Anterior cingulate cortex (tissue), 58 donors: ENCODE measurements at regions not wholly inside any gene's neighbourhood (a gene's known extent, or its start where the extent isn't known, plus 50 kb on each side); places are given as distances from the start of the nearest gene placed in this dataset.
"Not testable (repeated sequence)": the region's sequence is repeated elsewhere in the genome, so short reads cannot be mapped to it uniquely, and the experiment has no call there.

Experiments
- DNase-seq, 58 donors: peaks; one replicate each; lab custom pipeline; 2025; lab: John Stamatoyannopoulos, UW

- DNase-seq = no peak
Observed at GRCh38 chr15:70382009-70382749, 284.5 kb upstream of the TLE3 start.

DNA sequence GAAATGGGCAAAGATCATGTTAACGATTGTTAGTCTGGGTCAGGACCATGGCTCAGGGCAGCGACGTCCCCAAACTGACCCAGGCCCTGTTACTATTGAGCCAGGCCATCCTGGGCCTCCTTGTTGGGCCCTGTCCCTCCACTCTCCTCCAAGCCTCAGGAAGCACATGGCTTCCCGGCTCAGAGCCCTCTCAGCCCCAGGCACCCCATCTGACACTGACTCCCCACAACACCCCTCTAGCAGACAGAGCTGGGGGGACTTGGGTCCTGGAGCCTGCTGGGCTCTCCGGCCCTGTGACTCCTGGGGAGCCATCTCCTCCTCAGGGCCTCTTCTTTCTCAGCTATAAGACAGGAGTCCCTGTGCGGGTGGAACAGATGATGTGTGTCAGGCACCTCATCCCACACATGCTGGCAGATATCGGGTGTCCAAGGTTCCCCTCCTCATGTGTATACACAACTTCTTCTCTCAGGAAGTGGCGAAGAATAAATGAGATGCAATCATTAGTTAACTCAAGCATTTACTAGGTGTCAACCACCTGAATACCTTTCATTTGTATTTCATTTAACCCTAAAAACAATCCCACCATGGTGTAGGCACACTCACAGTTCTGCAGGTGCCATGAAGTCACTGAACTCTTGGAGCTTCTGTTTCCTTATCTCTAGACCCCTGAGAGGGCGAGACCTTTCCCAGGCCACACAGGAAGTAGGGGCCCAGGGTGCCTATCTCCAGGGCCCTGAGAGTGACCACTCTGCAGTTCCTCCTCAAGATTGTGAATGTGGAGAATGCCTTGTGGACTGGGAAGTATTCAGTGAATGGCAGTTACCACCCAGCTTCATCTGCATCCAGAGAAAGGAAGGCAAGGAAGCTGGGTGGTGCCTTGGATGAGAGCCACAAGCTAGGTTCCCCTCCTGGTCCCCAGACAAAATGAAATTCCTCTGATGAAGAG, 282.5 kb upstream of the TLE3 start:
- DNase-seq = no peak

DNA sequence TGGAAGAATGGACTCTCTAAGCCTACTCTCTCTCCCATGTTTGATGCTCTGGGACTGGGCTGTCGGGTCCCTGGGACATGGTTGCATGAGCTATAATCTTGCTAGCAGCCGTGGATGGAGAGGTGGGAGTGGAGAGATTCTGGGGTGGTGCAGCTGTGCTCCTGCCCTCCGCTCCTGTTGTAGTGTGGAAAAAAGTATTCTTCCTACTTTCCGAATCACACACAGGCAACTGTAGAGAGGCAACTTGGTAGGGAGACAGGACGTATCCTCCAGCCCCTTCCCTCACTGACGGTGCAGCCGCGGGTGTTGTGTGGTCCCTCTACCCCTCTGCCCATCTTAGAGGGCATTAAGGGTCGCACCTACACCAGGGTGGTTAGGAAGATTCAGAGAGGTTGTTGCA, 281.4 kb upstream of the TLE3 start:
- DNase-seq = no peak

DNA sequence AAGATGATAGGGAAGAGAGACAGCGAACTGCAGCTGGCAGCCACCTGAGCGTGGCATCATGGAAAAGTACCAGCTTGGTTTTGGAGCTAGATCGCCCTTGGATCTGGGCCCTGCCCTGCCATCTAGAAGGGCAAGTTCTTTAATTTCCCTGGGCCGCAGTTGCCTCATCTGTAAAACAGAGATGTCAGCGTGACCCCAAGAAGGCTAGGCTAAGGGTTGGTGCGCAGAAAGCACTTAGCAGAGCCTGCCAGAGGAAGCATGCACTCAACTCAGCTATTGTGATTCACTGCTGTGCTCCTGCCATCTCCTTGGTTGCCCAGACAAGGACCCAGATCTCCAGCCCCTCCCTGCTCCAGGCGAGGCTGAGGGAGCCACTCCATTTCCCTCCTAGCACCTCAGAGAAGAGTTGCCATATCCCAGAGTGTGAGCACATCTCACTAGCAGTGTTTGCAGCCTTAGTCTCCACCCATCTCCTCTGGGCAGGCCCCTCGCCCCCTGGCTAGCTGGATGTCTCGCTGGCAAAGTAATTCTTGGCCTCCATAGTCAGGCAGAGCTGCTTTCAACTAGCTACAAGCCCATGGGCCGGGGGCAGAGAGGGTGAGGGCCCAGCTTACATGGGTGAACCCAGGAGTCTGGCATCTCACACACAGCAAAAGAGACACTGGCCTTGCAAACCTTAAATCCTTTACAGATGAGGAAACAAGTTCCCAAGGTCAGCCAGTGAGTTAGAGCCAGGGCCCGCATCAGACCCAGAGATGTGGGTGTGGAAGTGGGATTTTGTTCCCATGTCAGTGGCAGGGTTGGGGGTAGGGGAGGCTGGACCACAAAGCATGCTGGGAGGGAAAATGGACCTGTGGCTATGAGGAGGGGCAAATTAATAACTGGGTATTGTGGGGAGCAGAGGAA, 280.7 kb upstream of the TLE3 start:
- no peak for DNase-seq

- DNase-seq = peak in 31 of 58 donors; percentile 9 to 78 (median 43)
Observed at GRCh38 chr15:70376929-70377691, 279.4 kb upstream of the TLE3 start.

GRCh38 chr15:70376031-70376928, 278.6 kb upstream of the TLE3 start:
- DNase-seq = no peak

DNA sequence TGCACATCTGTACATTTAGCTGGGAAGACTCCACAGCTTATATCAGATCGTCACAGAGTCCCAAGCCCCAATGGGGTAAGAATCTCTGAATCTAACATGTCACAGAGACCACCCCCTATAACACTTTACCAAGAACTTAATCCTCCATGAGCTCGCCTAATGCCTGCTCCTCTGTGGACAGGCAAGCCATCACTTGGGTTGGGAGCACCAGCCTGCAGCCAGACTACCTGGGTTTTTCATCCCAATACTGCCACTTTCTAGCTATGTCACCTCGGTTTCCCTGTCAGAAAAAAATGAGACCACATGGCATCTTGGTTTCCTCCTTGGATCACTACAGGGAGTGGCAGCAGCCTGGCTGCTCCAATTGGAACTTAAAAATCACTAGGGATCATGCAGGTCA, 277.9 kb upstream of the TLE3 start:
- DNase-seq = no peak

- DNase-seq = no peak
Observed at GRCh38 chr15:70375006-70375431, 277.3 kb upstream of the TLE3 start.

GRCh38 chr15:70374096-70374495, 276.4 kb upstream of the TLE3 start:
- DNase-seq = no peak

DNA sequence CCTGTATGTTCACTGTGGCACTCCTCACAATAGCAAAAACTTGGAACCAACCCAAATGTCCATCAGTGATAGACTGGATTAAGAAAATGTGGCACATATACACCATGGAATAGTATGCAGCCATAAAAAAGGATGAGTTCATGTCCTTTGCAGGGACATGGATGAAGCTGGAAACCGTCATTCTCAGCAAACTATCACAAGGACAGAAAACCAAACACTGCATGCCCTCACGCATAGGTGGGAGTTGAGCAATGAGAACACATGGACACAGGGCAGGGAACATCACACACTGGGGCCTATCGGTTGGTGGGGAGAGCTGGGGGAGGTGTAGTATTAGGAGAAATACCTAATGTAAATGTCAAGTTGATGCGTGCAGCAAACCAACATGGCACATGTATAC, 275.7 kb upstream of the TLE3 start:
- not testable (repeated sequence) for DNase-seq

DNA sequence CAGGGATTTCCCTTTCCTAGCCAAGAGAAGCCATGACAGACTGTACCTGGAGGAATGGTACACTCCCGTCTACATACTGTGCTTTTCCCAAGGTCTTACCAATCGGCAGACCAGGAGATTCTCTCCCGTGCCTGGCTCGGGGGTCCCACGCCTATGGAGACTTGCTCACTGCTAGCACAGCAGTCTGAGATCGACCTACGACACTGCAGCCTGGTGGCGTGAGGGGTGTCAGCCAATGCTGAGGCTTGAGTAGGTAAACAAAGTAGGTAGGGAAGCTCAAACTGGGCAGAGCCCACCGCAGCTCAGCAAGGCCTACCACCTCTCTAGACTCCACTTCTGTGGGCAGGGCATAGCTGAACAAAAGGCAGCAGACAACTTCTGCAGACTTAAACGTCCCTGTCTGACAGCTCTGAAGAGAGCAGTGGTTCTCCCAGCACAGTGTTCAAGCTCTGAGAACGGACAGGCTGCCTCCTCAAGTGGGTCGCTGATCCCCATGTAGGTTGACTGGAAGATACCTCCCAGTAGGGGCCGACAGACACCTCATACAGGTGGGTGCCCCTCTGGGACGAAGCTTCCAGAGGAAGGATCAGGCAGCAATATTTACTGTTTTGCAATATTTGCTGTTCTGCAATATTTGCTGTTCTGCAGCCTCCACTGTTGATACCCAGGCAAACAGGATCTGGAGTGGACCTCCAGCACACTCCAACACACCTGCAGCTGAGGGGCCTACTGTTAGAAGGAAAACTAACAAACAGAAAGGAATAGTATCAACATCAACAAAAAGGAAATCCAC, 270.4 kb upstream of the TLE3 start:
- DNase-seq = not testable (repeated sequence)

DNA sequence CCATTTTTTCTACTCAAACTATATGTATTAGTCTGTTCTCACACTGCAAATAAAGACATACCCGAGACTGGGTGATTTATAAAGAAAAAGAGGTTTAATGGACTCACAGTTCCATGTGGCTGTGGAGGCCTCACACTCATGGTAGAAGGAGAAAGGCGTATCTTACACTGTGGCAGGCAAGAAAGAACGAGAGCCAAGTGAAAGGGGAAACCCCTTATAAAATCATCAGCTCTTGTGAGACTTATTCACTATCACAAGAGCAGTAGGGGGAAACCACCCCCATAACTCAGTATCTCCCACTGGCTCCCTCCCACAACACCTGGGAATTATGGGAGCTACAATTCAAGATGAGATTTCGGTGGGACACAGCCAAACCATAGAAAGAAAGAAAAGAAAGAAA, 266.3 kb upstream of the TLE3 start:
- not testable (repeated sequence) for DNase-seq

DNA sequence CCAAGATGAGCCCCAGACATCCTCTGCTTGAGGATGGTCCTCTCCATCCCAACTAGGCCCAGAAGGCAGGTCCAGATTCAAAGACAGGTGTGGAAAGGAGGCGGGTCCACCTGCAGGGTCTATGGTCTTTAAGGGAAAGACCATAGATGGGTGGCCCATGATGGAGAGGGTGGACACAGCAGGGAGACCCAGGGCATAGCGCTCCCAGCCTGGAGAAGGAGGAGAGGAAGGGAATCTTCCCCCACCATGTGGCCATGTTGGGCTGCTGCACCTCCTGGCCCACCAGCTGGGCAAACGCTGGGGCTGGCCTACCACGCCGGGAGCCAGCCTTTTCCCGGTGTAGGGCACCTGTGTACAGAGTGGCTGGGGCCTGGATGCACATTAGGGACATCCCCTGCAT, 265.2 kb upstream of the TLE3 start:
- DNase-seq = peak in 3 of 58 donors; percentile 5 to 22 (median 8)

DNA sequence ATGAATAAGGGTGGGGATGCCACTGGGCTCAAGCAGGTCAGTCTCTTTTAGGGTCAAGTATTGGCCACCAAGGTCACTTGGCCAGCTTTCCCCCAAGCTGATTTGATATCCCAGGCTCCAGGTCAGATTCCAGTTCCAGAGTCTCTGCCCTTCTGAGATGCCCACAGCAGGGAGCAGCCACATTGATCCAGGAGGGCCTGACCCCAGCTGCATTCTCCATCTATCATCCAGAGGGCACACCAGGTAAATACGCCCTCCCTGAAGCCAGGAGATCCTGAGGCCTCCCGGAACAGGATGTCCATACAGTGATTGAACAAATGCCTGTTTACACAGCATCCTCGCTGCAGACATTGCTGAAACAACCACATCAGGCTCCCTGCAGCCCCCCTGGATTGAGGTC, 264.6 kb upstream of the TLE3 start:
- no peak for DNase-seq

DNA sequence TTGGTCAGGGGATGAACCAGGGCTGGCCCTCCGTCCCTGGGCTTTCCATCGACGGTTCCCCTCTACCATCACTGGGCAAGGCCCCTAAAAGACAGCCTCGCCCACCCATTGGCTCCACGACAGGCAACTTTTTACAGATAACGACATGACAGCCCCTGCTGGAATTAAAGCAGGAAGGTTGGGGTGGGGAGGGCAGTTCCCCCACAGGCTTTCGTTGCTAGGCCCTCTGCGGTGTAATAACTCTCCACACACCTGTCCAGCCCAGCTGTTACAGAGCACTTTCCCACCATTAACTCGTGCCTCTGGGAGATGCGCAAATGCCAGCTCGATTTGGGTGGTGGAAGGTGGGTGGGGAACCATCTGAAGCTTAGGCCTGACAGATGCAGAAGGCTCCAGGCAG, 264.2 kb upstream of the TLE3 start:
- DNase-seq = no peak

- no peak for DNase-seq
Observed at GRCh38 chr15:70361106-70361505, 263.4 kb upstream of the TLE3 start.

GRCh38 chr15:70358871-70359647, 261.3 kb upstream of the TLE3 start:
- no peak for DNase-seq
